GM18868 (cell line): ENCODE measurements at regions not wholly inside any gene's neighbourhood (a gene's known extent, or its start where the extent isn't known, plus 50 kb on each side); places are given as distances from the start of the nearest gene placed in this dataset.

ENCODE experiments used
- ATAC-seq: cut with Tn5 transposase; IDR thresholded peaks from one replicate; pipeline ENCODE4 v1.9.1; 2021; ENCODE audit warnings: mild to moderate bottlenecking, moderate library complexity; ENCODE audit not compliant: unreplicated experiment

DNA sequence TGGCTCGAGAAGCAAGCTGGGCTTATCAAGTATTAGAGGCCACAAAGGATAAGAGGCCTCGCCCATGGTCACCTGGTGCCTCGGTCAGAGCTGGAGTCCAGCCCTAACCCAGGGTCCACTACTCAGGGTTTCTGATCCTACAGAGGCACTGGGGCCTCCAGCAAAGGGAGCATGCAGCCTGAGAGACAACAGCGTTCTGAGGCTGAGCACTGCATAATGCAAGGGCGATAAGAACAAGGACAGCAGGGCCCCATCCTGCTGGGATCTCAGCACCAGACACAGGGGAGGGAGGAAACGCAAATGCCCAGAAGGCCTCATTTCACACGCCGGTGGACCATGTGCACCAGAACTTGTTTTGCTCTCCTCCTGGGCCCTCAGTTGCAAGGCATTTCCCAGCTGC is 63.0 kb downstream of the C5orf15 start:
- ATAC-seq, result no peak

GRCh38 chr5:133904641-133905040 is 63.8 kb downstream of the C5orf15 start:
- no peak for ATAC-seq

DNA sequence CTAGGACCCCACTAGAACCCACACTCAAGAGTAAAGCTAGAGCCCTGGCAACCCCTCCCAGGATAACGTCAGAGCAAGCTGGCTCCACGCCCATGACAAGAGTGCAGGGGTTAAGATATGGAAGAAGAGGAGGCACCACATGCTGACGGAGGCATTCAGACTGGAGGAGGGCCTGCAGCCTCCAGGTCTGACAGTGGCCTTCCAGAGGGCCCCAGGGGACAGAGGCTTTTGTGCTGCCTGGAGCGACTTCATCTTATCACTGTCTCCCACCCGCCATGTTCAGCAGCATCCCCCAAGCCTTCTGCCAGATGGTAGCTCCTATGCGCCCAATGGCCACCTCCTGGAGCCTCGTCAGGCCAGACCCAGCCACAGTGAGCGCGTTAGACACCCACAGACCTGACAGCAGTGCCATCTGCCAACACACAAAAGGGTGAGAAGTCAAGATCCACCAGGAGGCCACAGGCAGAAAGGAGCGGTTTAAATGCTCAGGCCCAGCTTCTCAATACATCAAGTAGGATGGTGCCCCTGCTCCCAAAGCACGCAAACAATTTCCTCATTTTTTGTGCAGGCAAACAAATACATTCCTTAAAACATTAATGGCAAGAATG is 65.8 kb downstream of the C5orf15 start:
- ATAC-seq, result no peak

GRCh38 chr5:133900534-133901270 is 67.7 kb downstream of the C5orf15 start:
- ATAC-seq, result no peak

- ATAC-seq, result no peak
These were observed 68.9 kb downstream of the C5orf15 start for GRCh38 chr5:133899506-133899905.

DNA sequence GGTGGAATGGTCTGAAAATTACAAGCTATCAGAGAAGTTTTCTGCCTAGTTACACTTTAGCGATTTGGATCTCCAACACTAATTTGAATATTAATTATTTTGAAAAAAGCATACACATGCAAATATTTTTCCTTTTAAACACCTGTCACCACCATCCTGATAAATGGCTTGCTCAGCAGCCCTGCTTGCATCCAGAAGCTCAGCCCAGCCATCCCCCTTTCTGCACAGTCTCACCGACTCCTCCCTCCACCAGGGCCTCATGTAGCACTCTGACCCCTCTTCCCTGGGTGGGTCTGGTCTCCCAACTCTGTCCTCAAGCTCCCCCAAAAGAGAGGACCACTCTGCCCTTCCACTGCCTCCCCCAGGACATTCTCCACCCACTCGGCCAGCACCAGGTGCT is 70.0 kb downstream of the C5orf15 start:
- no peak for ATAC-seq

GRCh38 chr5:133897431-133897830 is 71.0 kb downstream of the C5orf15 start:
- ATAC-seq, result no peak

DNA sequence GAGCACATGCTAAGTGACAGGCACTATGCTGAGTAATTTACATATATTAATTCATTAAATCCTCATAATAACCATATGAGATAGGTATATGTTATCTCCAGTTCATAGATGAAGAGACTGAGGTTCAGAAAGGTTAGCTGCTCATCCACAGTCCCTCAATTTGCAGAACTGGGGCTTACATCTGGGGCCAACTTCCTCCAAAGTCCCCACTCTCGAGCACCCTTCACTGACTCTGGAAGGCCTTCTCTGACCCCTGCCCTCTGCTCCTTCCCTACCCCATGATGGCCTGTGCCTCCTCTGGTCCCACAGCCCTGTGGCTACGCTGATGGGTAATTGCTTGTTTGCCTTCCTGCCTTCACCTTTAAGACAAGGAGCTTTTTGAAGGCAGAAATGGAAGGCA is 71.6 kb downstream of the C5orf15 start:
- ATAC-seq, result no peak

- ATAC-seq, result no peak
These were observed 72.2 kb downstream of the C5orf15 start for GRCh38 chr5:133895979-133896845.

GRCh38 chr5:133894143-133894542 is 74.3 kb downstream of the C5orf15 start:
- ATAC-seq, result no peak

DNA sequence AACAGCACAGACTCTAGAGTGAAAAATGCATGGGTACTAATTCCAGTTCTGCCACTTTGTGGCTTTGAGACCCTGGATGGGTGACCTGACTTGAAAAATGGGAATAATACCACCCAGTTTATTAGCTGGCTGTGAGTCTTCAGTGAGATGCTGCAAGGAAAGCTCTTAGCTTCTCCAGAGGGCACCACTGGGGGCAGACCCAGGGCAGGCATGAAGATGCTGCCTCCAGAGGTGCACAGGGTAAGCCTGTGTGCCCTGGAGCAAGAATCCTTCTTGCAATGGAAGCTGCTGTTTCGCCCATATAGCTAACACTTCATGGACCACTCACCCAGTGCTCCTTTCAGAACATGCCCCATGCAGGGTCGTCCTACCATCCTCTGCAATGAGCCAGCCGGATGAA is 75.7 kb downstream of the C5orf15 start:
- no peak for ATAC-seq

- no peak for ATAC-seq
These were observed 76.1 kb downstream of the C5orf15 start for GRCh38 chr5:133892306-133892705.

- no peak for ATAC-seq
These were observed 77.0 kb downstream of the C5orf15 start for GRCh38 chr5:133891390-133891789.

GRCh38 chr5:133890776-133891280 is 77.6 kb downstream of the C5orf15 start:
- ATAC-seq, result no peak

DNA sequence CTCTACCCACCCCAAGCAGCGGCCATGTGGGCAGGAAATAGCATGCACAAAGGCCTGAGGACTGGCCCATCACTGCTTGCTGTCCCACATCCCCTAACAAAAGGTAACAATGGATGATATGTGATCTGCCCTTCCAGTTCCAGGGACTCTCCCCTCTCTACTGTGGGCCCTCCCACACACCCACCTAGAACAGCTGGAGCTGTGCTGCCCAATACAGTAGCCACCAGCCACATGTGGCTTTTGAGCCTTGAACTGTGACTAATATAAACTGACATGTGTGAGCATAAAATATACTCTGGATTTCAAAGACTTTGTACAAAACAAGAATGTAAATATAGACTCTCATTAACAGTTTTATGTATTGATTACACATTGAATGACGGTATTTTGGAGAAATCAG is 78.1 kb downstream of the C5orf15 start:
- no peak for ATAC-seq

DNA sequence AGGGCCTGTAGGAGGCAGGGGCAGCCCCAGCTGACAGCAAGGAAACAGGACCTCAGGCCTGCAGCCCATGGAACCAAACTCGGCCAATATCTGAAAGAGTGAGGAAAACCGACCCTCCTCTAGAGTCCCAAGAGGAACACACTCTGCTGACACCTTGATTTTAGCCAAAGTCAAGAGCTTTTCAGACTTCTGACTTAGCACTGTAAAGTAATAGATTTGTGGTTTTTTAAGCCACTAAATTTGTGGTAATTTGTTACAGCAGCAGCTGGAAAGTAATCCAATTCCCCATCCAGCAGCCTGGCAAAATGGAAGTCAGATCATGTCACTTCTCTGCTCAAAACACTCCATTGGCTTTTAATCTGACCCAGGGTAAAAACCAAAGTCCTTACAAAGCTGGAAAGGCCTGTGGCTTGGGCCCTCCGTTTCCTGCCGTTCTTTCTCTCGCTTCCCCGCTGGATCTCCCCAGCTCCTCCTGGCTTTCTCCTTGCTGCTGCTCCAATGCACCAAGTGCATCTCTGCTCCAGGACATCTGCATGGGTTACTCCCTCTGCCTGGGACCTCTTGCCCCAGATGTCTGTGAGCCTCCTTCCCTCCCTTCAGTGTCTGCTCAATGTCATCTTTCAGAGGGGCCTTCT is 79.0 kb downstream of the C5orf15 start:
- ATAC-seq, result no peak

DNA sequence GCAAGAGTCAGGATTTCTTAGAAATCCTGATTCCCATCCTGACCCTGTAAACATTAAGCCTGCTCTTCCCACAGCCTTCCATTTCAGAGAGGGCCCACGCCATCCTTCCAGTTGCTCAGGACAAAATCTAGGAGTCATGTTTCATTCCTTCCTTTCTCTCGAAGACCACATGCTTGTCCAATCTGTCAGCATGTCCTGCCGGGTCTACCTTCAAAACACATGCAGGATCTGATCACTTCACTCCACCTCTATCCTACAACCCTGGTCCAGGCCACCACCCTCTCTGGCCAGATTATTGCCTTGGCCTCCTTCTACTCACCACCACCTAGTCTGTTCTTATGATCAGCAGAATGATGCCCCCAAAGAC is 79.8 kb downstream of the C5orf15 start:
- ATAC-seq, result no peak

- no peak for ATAC-seq
These were observed 82.9 kb downstream of the C5orf15 start for GRCh38 chr5:133885566-133885965.

DNA sequence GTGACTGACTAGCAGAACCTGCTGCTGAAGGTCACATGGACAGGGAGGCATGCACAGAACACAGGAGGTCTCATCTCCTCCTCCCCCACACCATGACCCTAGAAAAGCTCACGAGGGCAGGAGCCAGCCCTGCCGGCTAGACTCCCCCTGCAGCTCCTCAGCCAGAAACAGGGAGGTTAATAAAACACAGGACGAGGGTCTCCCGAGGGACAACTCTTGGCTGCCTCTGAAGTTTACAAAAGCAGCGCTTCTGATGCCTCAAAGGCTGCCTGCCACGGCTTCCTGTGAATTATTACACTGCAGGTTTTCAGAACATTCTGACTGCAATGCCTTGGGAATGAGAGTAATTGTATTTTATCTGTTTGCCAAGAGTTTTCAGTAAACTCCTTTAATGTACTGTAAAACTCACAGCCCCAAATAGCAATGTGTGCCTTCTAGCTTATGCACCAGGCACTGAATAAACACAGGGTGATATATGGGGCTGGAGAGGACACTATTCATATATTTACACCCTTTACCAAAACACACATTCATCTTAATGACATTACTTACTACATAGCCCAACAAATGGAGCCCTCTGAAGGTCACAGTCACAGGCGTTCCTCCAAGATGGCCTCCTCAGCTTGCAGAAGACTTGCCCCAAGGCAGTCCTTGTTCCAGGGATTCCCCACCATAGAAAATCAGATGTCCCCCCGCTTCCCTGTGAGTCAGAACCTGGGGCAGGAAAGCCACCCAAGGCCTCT is 83.7 kb downstream of the C5orf15 start:
- no peak for ATAC-seq

GRCh38 chr5:133883916-133884315 is 84.5 kb downstream of the C5orf15 start:
- no peak for ATAC-seq

GRCh38 chr5:133882846-133883245 is 85.6 kb downstream of the C5orf15 start:
- no peak for ATAC-seq
